Pancreas (tissue), 10 donors: ENCODE measurements at regions not wholly inside any gene's neighbourhood (a gene's known extent, or its start where the extent isn't known, plus 50 kb on each side); places are given as distances from the start of the nearest gene placed in this dataset.

Experiments used
- ATAC-seq, 4 donors: fragments of 200-7000 bp; cut with Tn5 transposase; one replicate each; pipeline versions ENCODE4 v1.8.0 to v1.9.1; 2020; ENCODE audit warnings: mild to moderate bottlenecking in 4 of 4, moderate library complexity in 4 of 4
- DNase-seq, 6 donors: peaks; one replicate each; pipeline ENCODE4 v3.0.0-alpha.2; 2020
- FAIRE-seq: peaks from 2 replicates; lab custom pipeline; 2012; peaks lifted over from hg19 to GRCh38; lab: Jason Lieb, UNC
- H3K27ac ChIP-seq, 4 donors: fragments of 200-600 bp; sonication (generic); 1 replicate in 3 of 4; 2 replicates in 1 of 4; pipeline versions ENCODE4 v1.5.0 to v1.8.0; 2020
- H3K27me3 ChIP-seq, 4 donors: fragments of 200-600 bp; one replicate each; pipeline ENCODE4 v1.8.0; 2021
- H3K36me3 ChIP-seq, 3 donors: fragments of 200-600 bp; sonication (generic) in 1 of 3; one replicate each; pipeline versions ENCODE4 v1.5.0 to v1.8.0; 2020 to 2021
- H3K4me1 ChIP-seq, 3 donors: fragments of 200-600 bp; one replicate each; pipeline ENCODE4 v1.8.0; 2021
- H3K4me3 ChIP-seq, 4 donors: fragments of 200-600 bp; sonication (generic) in 2 of 4; one replicate each; pipeline versions ENCODE4 v1.5.0 to v1.8.0; 2020 to 2021
- H3K9me3 ChIP-seq, 4 donors: fragments of 200-600 bp; one replicate each; pipeline ENCODE4 v1.8.0; 2021
- CTCF ChIP-seq, 4 donors: fragments of 200-600 bp; sonication (generic) in 3 of 4; IDR thresholded peaks; one replicate each; pipeline versions ENCODE4 v1.5.0 to v1.8.0; 2021; ENCODE audit warnings: antibody characterized with exemption in 4 of 4
- WGBS, 2 donors: extraction: QIAGEN DNeasy Blood & Tissue Kit; methylation state at CpG; one replicate each; pipeline ENCODE4 v1.1.7; 2013; 5-methylcytosine and 5-hydroxymethylcytosine counted together
- intact Hi-C, 3 donors: fragments of 100-400 bp; cut with DNase I; formaldehyde crosslinking; loops; one replicate each; pipeline versions ENCODE4 v1.11.1 to v1.14.2; 2022
- donor health status: healthy with polysubstance abuse.
- donor health status: DM: no; HTN: no; CAD: no; lungs with moderate emphysema.
- donor health status: DM: no; HTN: no; CAD: no.
- donor health status: control.
- donor health status: control.
- donor health status: Bipolar disorder and iron deficiency.
- donor health status: DM: yes; HTN: yes; CAD: no.
- donor health status: DM: no; HTN: no; CAD: no.
- donor health status: DM: no; HTN: no; CAD: no.
- donor health status: DM: yes; HTN: yes; CAD: no.

DNA sequence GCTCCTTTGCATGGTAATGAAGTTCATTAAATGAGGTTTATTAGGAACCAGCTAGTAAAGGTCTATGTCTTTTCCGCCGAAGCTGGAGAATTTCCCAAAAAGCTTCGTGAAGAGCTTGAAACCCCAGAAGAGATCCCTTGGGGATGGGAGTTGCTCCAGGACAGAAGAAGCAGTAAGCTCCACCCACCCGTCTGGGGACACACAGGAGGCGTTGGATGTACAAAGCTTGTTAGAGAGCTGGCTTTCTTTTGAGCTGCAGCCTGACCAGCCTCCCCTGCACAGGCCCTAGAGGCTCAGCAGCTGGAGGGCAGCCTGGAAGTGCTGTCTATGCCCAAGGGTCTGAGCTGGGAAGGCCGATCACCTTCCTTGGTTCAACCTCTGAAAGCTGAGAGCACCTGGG, 147.4 kb upstream of the SDK2 start:
- WGBS, 2 donors = 67 to 86% methylated on average over 6 of the region's 6 CpGs
- FAIRE-seq (no peak), ATAC-seq (no peak), DNase-seq (no peak)
- Histone ChIP-seq H3K4me3 (no peak overlapping the region), H3K4me1 (no peaks in the 10 kb centered on the region), H3K27me3 (no peaks in the 10 kb centered on the region), H3K36me3 (no peaks in the 10 kb centered on the region), H3K27ac (no peak overlapping the region), H3K9me3 (no peaks in the 10 kb centered on the region)
- no peak for TF ChIP-seq CTCF (IDR thresholded peaks at IDR 0.05)
- intact Hi-C loops = no loop called here

GRCh38 chr17:73792994-73793393, 148.7 kb upstream of the SDK2 start:
- ATAC-seq = no peak

GRCh38 chr17:73794336-73794735, 150.1 kb upstream of the SDK2 start:
- no peaks in the 10 kb centered on the region for H3K4me1 ChIP-seq
- H3K4me3 ChIP-seq = no peak overlapping the region
- no peak overlapping the region for H3K27ac ChIP-seq
- ATAC-seq (no peak), DNase-seq (no peak), FAIRE-seq (no peak)
- WGBS, 2 donors = 72 to 82% methylated on average over 7 of the region's 7 CpGs
- H3K9me3 ChIP-seq = no peaks in the 10 kb centered on the region
- no peak for TF ChIP-seq CTCF (IDR thresholded peaks at IDR 0.05)
- intact Hi-C loops = no loop called here
- no peaks in the 10 kb centered on the region for H3K36me3 ChIP-seq
- no peaks in the 10 kb centered on the region for H3K27me3 ChIP-seq

More at GRCh38 chr17:73792994-73793393, 148.7 kb upstream of the SDK2 start:
- WGBS, 2 donors = 21 to 23% methylated on average over 4 of the region's 4 CpGs
- no peaks in the 10 kb centered on the region for H3K27me3 ChIP-seq
- intact Hi-C loops = no loop called here
- no peak overlapping the region for H3K4me3 ChIP-seq
- FAIRE-seq (no peak), DNase-seq (no peak)
- no peaks in the 10 kb centered on the region for H3K4me1 ChIP-seq
- H3K27ac ChIP-seq = no peak overlapping the region
- H3K9me3 ChIP-seq = no peaks in the 10 kb centered on the region
- H3K36me3 ChIP-seq = no peaks in the 10 kb centered on the region
- TF ChIP-seq CTCF (IDR thresholded peaks at IDR 0.05) = no peak

DNA sequence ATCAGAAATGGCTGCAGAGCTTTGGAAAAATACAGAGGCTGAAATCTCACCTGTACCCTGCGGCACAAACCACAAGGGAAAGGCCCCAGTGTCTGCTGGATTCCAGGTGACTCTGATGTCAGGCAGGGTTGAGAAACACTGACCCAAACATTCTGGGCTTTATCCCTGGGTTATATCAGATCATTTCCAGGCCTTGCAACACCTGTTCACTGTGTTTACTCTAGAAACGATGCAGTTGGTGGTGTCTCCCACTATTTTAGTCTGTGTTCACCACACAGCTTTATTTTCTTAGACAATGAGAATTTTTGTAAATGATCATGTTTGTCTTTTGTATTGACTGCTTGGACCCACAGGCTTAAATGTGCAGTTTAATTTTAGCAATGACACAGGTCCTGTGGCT, 151.5 kb upstream of the SDK2 start:
- DNase-seq = no peak
- no peak for TF ChIP-seq CTCF (IDR thresholded peaks at IDR 0.05)
- Histone ChIP-seq H3K4me1 (no peaks in the 10 kb centered on the region), H3K4me3 (no peak overlapping the region), H3K27me3 (no peaks in the 10 kb centered on the region), H3K27ac (no peak overlapping the region), H3K9me3 (no peaks in the 10 kb centered on the region), H3K36me3 (no peaks in the 10 kb centered on the region)
- peak in 1 of 4 donors; percentile 13 for ATAC-seq
- intact Hi-C loops = no loop called here
- 57 to 60% methylated on average over 2 of the region's 2 CpGs for WGBS, 2 donors
- FAIRE-seq = no peak

GRCh38 chr17:73797594-73798110, 153.4 kb upstream of the SDK2 start:
- peak in 2 of 4 donors; percentile 4 to 9 for ATAC-seq
- intact Hi-C loops = no loop called here

More at GRCh38 chr17:73797594-73798110, 153.4 kb upstream of the SDK2 start:
- Histone ChIP-seq H3K4me3 (no peak overlapping the region), H3K4me1 (no peaks in the 10 kb centered on the region), H3K36me3 (no peaks in the 10 kb centered on the region), H3K27ac (no peak overlapping the region), H3K27me3 (no peaks in the 10 kb centered on the region), H3K9me3 (no peaks in the 10 kb centered on the region)
- no peak for TF ChIP-seq CTCF (IDR thresholded peaks at IDR 0.05)
- FAIRE-seq (no peak), DNase-seq (no peak)
- WGBS, 2 donors = 43 to 57% methylated on average over 4 of the region's 4 CpGs
